Glutamatergic neuron (in vitro differentiated cells): ENCODE measurements at regions not wholly inside any gene's neighbourhood (a gene's known extent, or its start where the extent isn't known, plus 50 kb on each side); places are given as distances from the start of the nearest gene placed in this dataset.

Experiments used
- DNase-seq: peaks from one replicate; pipeline ENCODE4 v3.0.0; 2022
- H3K27ac Mint-ChIP-seq: one replicate; pipeline ENCODE4 v1.8.0; 2020; ENCODE audit warnings: mild to moderate bottlenecking, mixed read lengths, inconsistent platforms; ENCODE audit not compliant: unreplicated experiment
- H3K27me3 Mint-ChIP-seq: one replicate; pipeline ENCODE4 v1.8.0; 2020; ENCODE audit warnings: mild to moderate bottlenecking, moderate library complexity, mixed read lengths, inconsistent platforms; ENCODE audit not compliant: unreplicated experiment
- H3K36me3 Mint-ChIP-seq: one replicate; pipeline ENCODE4 v1.8.0; 2020; ENCODE audit warnings: mild to moderate bottlenecking, mixed read lengths, inconsistent platforms; ENCODE audit not compliant: unreplicated experiment
- H3K4me1 Mint-ChIP-seq: one replicate; pipeline ENCODE4 v1.8.0; 2020; ENCODE audit warnings: mild to moderate bottlenecking, low read depth, mixed read lengths, inconsistent platforms; ENCODE audit not compliant: unreplicated experiment
- H3K4me3 Mint-ChIP-seq: one replicate; pipeline ENCODE4 v1.8.0; 2020; ENCODE audit warnings: mild to moderate bottlenecking, mixed read lengths, inconsistent platforms; ENCODE audit not compliant: unreplicated experiment
- H3K9me3 Mint-ChIP-seq: one replicate; pipeline ENCODE4 v1.8.0; 2020; ENCODE audit warnings: mild to moderate bottlenecking, moderate library complexity, mixed read lengths, inconsistent platforms; ENCODE audit not compliant: unreplicated experiment
- CTCF ChIP-seq: fragments of 200-600 bp; sonication (generic); IDR thresholded peaks from one replicate; pipeline ENCODE4 v1.5.0; 2021; ENCODE audit not compliant: partially characterized antibody, unreplicated experiment

- no peaks in the 10 kb centered on the region for H3K4me1 Mint-ChIP-seq
- no peak for TF ChIP-seq CTCF
These were observed 58.8 kb upstream of the EXOC2 start for GRCh38 chr6:751765-752164.

GRCh38 chr6:747921-748320, 55.0 kb upstream of the EXOC2 start:
- H3K4me1 Mint-ChIP-seq: no peaks in the 10 kb centered on the region

More at GRCh38 chr6:751765-752164, 58.8 kb upstream of the EXOC2 start:
- Mint-ChIP-seq H3K27ac (no peak overlapping the region), H3K9me3 (no peaks in the 10 kb centered on the region), H3K27me3 (no peaks in the 10 kb centered on the region), H3K36me3 (peaks cover 5% of the 10 kb centered on the region), H3K4me3 (no peak overlapping the region)
- no peak for DNase-seq

GRCh38 chr6:747028-747427, 54.1 kb upstream of the EXOC2 start:
- H3K4me1 Mint-ChIP-seq: no peaks in the 10 kb centered on the region
- no peaks in the 10 kb centered on the region for H3K36me3 Mint-ChIP-seq
- H3K9me3 Mint-ChIP-seq: no peaks in the 10 kb centered on the region
- no peaks in the 10 kb centered on the region for H3K27me3 Mint-ChIP-seq
- H3K27ac Mint-ChIP-seq: no peak overlapping the region
- no peak overlapping the region for H3K4me3 Mint-ChIP-seq
- no peak for DNase-seq
- TF ChIP-seq CTCF: no peak

More at GRCh38 chr6:747921-748320, 55.0 kb upstream of the EXOC2 start:
- no peak for DNase-seq
- H3K36me3 Mint-ChIP-seq: no peaks in the 10 kb centered on the region
- no peaks in the 10 kb centered on the region for H3K27me3 Mint-ChIP-seq
- no peaks in the 10 kb centered on the region for H3K9me3 Mint-ChIP-seq
- no peak overlapping the region for H3K27ac Mint-ChIP-seq
- no peak for TF ChIP-seq CTCF
- H3K4me3 Mint-ChIP-seq: no peak overlapping the region

GRCh38 chr6:744666-745353, 51.9 kb upstream of the EXOC2 start:
- Mint-ChIP-seq H3K4me1 (no peaks in the 10 kb centered on the region), H3K27ac (no peak overlapping the region)
- DNase-seq: no peak

More at GRCh38 chr6:744666-745353, 51.9 kb upstream of the EXOC2 start:
- TF ChIP-seq CTCF: no peak
- H3K36me3 Mint-ChIP-seq: no peaks in the 10 kb centered on the region
- H3K27me3 Mint-ChIP-seq: no peaks in the 10 kb centered on the region
- H3K4me3 Mint-ChIP-seq: no peak overlapping the region
- H3K9me3 Mint-ChIP-seq: no peaks in the 10 kb centered on the region
